ENCODE measurements at regions not wholly inside any gene's neighbourhood (a gene's known extent, or its start where the extent isn't known, plus 50 kb on each side); places are given as distances from the start of the nearest gene placed in this dataset.

- Histone ChIP-seq H3K27ac (ENCODE audit: low read length) (no peak overlapping the region), H3K9me3 (ENCODE audit: control insufficient read depth, insufficient read depth, low read length) (no peaks in the 10 kb centered on the region), H3K4me3 (ENCODE audit: low read length) (no peak overlapping the region), H3K36me3 (ENCODE audit: control insufficient read depth, insufficient read depth, low read length) (no peaks in the 10 kb centered on the region), H3K27me3 (ENCODE audit: control insufficient read depth, insufficient read depth, low read length) (no peaks in the 10 kb centered on the region), H3K4me1 (ENCODE audit: control insufficient read depth, insufficient read depth, low read length) (no peaks in the 10 kb centered on the region)
- no peak overlapping the region for H3K27ac Mint-ChIP-seq
- 83% methylated on average over 4 of the region's 4 CpGs for WGBS (ENCODE audit: insufficient coverage)
- peaks cover 0 to 3% of the 10 kb centered on the region in 2 donors for H3K27me3 Mint-ChIP-seq (ENCODE audit: low read depth in 2 of 2)
- DNase-seq (no peak), ATAC-seq (no peak)
- H3K4me1 Mint-ChIP-seq = no peaks in the 10 kb centered on the region
- H3K9me3 Mint-ChIP-seq = no peaks in the 10 kb centered on the region
- TF ChIP-seq CTCF (IDR thresholded peaks at IDR 0.05) = no peak
- intact Hi-C loops (cut with micrococcal nuclease) = no loop called here
- no peaks in the 10 kb centered on the region for H3K36me3 Mint-ChIP-seq
- no peak overlapping the region for H3K4me3 Mint-ChIP-seq
These were observed 128.9 kb upstream of the TPRG1 start for GRCh38 chr3:189042832-189043231.

GRCh38 chr3:189049458-189050236 is 122.1 kb upstream of the TPRG1 start:
- WGBS (ENCODE audit: insufficient coverage) = 73% methylated on average over 6 of the region's 7 CpGs
- Histone ChIP-seq H3K36me3 (ENCODE audit: control insufficient read depth, insufficient read depth, low read length) (no peaks in the 10 kb centered on the region), H3K4me3 (ENCODE audit: low read length) (no peak overlapping the region), H3K9me3 (ENCODE audit: control insufficient read depth, insufficient read depth, low read length) (no peaks in the 10 kb centered on the region), H3K4me1 (ENCODE audit: control insufficient read depth, insufficient read depth, low read length) (peaks cover 4% of the 10 kb centered on the region), H3K27me3 (ENCODE audit: control insufficient read depth, insufficient read depth, low read length) (no peaks in the 10 kb centered on the region), H3K27ac (ENCODE audit: low read length) (no peak overlapping the region)
- H3K27me3 Mint-ChIP-seq (ENCODE audit: low read depth in 2 of 2) = peaks cover 21 to 34% of the 10 kb centered on the region in 2 donors
- peak in 1 of 2 donors; percentile 45 for DNase-seq
- no peaks in the 10 kb centered on the region for H3K36me3 Mint-ChIP-seq
- H3K4me1 Mint-ChIP-seq = peaks cover 10 to 11% of the 10 kb centered on the region in 2 donors
- H3K27ac Mint-ChIP-seq = peak overlapping the region in 1 of 2 donors; percentile 37
- H3K9me3 Mint-ChIP-seq = no peaks in the 10 kb centered on the region
- TF ChIP-seq CTCF (IDR thresholded peaks at IDR 0.05) = no peak
- H3K4me3 Mint-ChIP-seq = no peak overlapping the region
- intact Hi-C loops (cut with micrococcal nuclease) = no loop called here
- ATAC-seq = no peak

- intact Hi-C loops (cut with micrococcal nuclease) = no loop called here
- H3K27ac ChIP-seq (ENCODE audit: low read length) = no peak overlapping the region
- DNase-seq = no peak
- 93% methylated on average over 5 of the region's 5 CpGs for WGBS (ENCODE audit: insufficient coverage)
- no peaks in the 10 kb centered on the region for H3K9me3 ChIP-seq (ENCODE audit: control insufficient read depth, insufficient read depth, low read length)
- Mint-ChIP-seq H3K9me3 (no peaks in the 10 kb centered on the region), H3K27me3 (ENCODE audit: low read depth in 2 of 2) (peaks cover 21 to 34% of the 10 kb centered on the region in 2 donors), H3K27ac (no peak overlapping the region), H3K36me3 (no peaks in the 10 kb centered on the region), H3K4me1 (peaks cover 10 to 11% of the 10 kb centered on the region in 2 donors), H3K4me3 (no peak overlapping the region)
- TF ChIP-seq CTCF (IDR thresholded peaks at IDR 0.05) = no peak
- no peak for ATAC-seq
- H3K4me1 ChIP-seq (ENCODE audit: control insufficient read depth, insufficient read depth, low read length) = peaks cover 4% of the 10 kb centered on the region
- H3K27me3 ChIP-seq (ENCODE audit: control insufficient read depth, insufficient read depth, low read length) = no peaks in the 10 kb centered on the region
- no peak overlapping the region for H3K4me3 ChIP-seq (ENCODE audit: low read length)
- no peaks in the 10 kb centered on the region for H3K36me3 ChIP-seq (ENCODE audit: control insufficient read depth, insufficient read depth, low read length)
These were observed 118.4 kb upstream of the TPRG1 start for GRCh38 chr3:189053322-189053721.

All from natural killer cell (primary cell).